GM21447 (cell line): ENCODE measurements at regions not wholly inside any gene's neighbourhood (a gene's known extent, or its start where the extent isn't known, plus 50 kb on each side); places are given as distances from the start of the nearest gene placed in this dataset.

ENCODE experiments used
- ATAC-seq: cut with Tn5 transposase; IDR thresholded peaks from one replicate; pipeline ENCODE4 v1.9.1; 2021; ENCODE audit not compliant: unreplicated experiment

- ATAC-seq, result no peak
Observed at GRCh38 chr15:58269455-58270414, 131.6 kb downstream of the AQP9 start.

- ATAC-seq, result no peak
Observed at GRCh38 chr15:58271410-58271809, 133.2 kb downstream of the AQP9 start.

GRCh38 chr15:58273104-58273503 lies 134.9 kb downstream of the AQP9 start:
- no peak for ATAC-seq

GRCh38 chr15:58274885-58275284 lies 136.7 kb downstream of the AQP9 start:
- no peak for ATAC-seq

GRCh38 chr15:58275785-58276184 lies 137.6 kb downstream of the AQP9 start:
- no peak for ATAC-seq

GRCh38 chr15:58276924-58277323 lies 138.7 kb downstream of the AQP9 start:
- ATAC-seq, result no peak

GRCh38 chr15:58277333-58277732 lies 139.2 kb downstream of the AQP9 start:
- no peak for ATAC-seq

- ATAC-seq, result no peak
Observed at GRCh38 chr15:58279106-58279505, 140.9 kb downstream of the AQP9 start.

- ATAC-seq, result no peak
Observed at GRCh38 chr15:58279654-58280053, 141.5 kb downstream of the AQP9 start.

GRCh38 chr15:58282060-58282708 lies 144.0 kb downstream of the AQP9 start:
- ATAC-seq, result no peak

GRCh38 chr15:58283302-58283701 lies 145.1 kb downstream of the AQP9 start:
- no peak for ATAC-seq

GRCh38 chr15:58284293-58284692 lies 146.1 kb downstream of the AQP9 start:
- ATAC-seq, result no peak

GRCh38 chr15:58285212-58285920 lies 146.4 kb upstream of the LIPC start:
- no peak for ATAC-seq

GRCh38 chr15:58285921-58286278 lies 145.9 kb upstream of the LIPC start:
- ATAC-seq, result no peak

- no peak for ATAC-seq
Observed at GRCh38 chr15:58286523-58286922, 145.3 kb upstream of the LIPC start.

GRCh38 chr15:58287891-58288290 lies 143.9 kb upstream of the LIPC start:
- no peak for ATAC-seq

- ATAC-seq, result no peak
Observed at GRCh38 chr15:58288592-58288991, 143.2 kb upstream of the LIPC start.

GRCh38 chr15:58291848-58292247 lies 139.9 kb upstream of the LIPC start:
- ATAC-seq, result no peak

GRCh38 chr15:58292751-58293175 lies 139.0 kb upstream of the LIPC start:
- no peak for ATAC-seq

GRCh38 chr15:58293622-58294550 lies 137.9 kb upstream of the LIPC start:
- ATAC-seq, result no peak
